ENCODE measurements at regions not wholly inside any gene's neighbourhood (a gene's known extent, or its start where the extent isn't known, plus 50 kb on each side); places are given as distances from the start of the nearest gene placed in this dataset.
"Not testable (repeated sequence)": the region's sequence is repeated elsewhere in the genome, so short reads cannot be mapped to it uniquely, and the experiment has no call there.

DNA sequence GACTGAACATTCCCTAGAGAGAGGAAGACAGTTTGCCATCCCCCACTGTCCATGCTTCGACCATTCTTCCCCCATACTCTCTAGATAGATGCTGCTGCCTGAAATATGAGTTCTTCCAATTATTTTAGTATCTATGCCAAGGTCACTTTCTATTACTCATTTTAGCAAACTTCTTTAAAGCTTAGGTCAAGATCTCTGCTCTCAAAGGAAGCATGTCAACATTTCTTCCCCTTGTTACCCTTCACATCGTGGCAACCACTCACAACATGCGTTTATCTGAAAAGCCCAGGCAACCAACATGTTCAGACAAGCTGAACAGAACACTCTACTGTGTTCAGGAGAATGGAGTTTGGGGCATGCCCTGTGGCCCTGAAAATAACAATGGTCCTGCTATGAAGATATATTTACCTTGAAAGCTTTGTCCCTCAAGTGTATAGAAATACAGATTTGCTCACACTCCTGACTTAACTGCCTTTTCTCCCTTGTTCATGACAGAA, 138.4 kb upstream of the KIF2A start:
- no peak for DNase-seq (ENCODE audit: low read depth)

DNA sequence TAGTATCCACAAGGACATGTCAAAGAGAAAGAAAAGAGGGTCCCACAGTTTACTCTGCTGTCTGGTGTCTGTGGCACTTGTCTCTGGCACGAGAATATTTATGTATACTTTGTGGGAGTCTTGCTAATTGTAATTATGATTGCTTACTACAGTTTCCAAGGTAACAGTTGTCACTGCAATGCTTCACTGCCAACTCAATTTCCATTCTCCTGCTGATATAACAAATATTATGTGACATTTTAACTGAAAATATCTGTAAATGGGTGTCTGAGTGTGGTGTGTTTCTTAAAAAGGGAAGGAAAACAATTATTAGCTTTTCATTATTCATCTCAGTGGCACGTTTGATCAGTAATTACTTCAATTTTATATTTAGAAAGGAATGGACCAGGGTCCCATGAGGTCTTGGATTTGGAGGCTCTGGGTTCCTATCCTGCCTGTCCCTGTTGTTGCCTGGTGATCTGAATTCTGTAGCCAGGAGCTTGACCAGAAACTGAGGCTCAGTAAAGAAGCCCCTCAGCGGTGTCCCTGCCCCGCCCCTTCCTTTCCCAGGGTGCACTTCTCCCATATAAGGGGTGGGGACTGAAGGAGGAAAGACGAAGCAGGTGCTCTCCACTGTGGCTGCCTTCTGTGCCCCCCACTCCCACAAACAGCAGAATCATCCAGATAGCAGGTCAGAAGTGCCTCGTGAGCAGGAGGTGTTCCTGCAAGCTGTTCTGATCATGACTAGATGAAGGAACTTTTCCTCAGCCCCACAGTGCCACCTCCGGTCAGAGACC, 137.3 kb upstream of the KIF2A start:
- no peak for DNase-seq (ENCODE audit: low read depth)

DNA sequence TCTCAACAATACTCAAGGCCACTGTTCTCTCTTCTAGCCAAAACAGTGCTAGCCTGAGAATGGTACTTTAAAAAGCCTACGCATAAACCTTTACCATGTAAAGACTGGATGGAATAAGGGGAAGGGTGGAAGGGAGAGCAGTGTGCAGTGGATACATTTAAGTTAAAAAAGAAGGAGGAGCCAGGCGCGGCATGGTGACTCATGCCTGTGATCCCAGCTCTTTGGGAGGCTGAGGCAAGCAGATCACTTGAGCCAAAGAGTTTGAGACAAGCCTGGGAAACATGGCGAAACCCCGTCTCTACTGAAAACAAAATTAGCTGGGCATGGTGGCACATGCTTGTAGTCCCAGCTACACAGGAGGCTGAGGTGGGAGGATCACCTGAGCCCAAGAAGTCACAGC, 127.7 kb upstream of the KIF2A start:
- DNase-seq (ENCODE audit: low read depth): no peak

DNA sequence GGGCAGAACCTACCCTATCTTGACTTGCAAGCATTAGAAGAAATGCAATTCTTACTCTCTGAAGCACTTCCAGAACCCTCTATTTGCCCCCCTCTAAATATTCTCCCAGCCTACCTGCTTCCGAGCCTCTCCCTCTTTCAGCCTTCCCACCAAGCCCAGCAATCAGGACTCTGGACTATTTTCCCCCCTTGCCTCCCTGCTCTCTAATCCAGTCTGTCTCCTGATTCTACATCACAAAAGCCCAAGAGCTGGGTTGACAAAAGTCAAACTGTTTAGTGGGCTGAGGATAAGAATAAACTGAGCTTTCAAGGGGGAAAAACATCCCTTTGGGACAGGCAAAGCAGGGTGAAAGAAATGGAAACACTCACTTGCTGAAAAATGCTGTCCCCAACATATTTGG, 123.2 kb upstream of the KIF2A start:
- no peak for DNase-seq (ENCODE audit: low read depth)

DNA sequence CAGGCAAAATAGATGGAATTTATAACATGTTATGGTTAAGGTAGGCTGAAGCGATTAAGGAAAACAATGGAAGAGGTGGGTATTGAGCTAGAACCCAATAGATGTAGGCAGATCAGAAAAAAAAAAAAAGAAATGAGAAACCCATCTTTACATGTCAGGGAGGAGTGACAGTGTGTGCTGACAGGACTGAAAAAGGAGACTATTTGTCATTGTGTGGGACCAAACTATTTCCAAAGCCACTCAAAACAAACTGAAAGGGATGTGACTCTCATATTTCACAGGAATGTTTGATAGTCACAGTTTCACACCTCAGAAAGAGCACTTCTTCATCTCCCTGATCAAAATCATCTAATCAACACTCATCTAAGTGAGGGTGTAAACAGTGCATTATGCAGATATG, 122.3 kb upstream of the KIF2A start:
- DNase-seq (ENCODE audit: low read depth): no peak

DNA sequence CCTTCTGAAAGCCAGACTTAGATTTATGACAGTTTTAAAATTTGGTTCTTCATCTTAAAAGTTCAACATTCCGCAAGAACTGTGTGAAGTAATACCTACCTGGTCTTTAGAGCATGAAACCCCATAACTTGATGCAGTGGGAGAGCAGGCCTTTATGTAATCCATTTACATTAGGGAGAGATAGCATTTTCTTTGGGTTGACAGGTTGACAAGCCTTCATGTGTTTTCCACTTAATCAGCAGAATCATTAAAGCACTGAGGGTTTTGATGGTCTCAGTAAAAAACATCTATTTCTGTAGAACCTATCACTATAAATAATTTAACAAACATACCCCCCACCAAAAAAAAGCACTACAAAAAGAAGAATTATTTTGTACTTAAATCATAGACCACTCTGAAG, 121.6 kb upstream of the KIF2A start:
- DNase-seq (ENCODE audit: low read depth): no peak

DNA sequence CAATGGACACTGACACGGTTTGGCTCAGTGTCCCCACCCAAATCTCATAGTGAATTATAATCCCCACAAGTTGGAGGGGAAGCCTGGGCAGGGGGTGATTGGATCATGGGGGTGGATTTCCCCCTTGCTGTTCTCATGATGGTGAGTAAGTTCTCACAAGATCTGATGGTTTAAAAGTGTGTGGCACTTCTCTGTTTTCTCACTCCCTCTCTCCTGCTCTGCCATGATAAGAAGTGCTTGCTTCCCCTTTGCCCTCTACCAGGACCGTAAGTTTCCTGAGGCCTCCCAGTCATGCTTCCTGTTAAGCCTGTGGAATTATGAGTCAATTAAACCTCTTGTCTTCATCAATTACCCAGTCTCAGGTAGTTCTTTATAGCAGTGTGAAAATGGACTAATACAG, 115.8 kb upstream of the KIF2A start:
- no peak for DNase-seq (ENCODE audit: low read depth)

DNA sequence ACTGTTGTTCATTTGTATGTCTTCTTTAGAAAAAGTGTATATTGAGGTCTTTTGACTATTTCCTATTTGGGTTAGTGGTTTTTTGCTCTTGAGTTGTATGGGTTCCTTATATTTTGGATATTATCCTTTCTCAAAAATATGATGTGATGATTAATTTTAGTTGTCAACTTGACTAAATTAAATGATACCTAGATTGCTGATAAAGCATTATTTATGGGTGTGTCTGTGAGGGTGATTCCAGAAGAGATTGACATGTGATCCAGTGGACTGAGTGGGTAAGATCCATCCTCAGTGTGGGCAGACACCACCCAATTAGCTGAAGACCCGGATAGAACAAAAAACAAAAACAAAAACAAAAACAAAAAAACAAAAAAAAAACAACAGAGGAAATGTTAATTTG, 115.1 kb upstream of the KIF2A start:
- no peak for DNase-seq (ENCODE audit: low read depth)

DNA sequence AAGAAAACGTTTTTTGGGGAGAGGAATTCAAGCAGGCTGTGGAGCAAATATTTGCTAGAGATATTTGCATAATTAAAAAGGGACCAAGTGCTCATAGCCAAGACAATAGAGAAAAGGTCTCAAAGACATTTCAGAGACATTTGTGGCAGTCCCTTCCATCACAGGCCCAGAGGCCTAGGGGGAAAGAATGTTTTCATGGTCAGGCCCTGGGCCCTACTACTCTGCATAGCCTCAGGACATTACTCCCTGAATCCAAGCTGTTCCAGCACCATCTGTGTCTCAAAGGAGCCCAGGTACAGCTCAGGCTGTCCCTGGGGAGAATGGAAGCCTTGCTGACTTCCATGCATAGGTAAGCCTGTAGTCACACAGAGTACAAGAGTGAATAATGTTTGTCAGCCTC, 113.0 kb upstream of the KIF2A start:
- no peak for DNase-seq (ENCODE audit: low read depth)

DNA sequence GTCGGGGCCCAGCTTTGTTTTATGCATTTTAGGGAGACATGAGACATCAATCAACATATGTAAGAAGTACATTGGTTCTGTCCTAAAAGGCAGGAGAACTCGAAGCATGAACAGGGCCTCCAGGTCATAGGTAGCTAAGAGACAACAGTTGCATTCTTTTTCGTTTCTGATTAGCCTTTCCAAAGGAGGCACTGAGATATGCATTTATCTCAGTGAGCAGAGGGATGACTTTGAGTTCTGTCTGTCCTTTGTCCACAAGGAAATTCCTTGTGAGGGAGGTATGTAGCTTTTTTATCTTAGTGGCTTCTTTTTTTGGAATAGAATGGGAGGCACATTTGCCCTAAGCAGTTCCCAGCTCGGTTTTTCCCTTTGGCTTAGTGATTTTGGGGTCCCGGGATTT, 109.5 kb upstream of the KIF2A start:
- not testable (repeated sequence) for DNase-seq (ENCODE audit: low read depth)

DNA sequence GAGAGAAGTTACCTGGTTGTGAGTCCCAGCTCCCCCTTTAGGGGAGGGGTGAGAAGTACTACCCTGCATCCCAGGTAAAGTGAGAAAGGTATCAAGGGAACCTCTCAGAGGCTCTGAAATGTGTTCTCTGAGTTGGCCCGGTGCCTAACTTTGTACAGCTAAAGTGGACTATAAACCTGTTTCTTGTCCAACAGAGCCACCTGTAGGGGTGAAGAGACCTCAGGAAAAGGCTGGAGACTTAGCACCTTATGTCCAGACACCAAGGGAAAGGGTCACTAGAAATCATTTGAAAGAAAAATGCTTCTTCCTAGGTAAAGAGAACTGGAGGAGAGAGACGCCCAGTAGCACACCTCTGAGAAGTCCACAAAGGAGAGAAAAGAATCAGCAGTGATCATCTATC, 108.3 kb upstream of the KIF2A start:
- no peak for DNase-seq (ENCODE audit: low read depth)

DNA sequence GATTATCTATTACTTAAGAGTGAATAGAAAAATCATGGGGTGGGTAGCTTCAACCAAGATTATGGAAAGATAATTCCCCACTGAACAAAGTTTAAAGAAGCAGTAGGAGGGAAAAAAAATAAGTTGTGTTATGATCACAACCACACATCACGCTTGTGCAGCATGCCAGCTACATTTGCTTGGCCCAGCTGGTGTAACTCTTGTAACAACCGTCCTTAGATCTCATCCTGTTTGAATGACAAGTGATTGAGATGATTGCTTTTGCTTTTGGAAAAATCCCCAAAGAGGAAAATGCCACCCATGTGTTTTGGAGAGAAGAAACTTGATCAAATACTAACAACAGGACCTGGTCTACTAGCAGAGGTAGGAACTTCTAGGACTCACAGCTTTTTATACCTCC, 107.6 kb upstream of the KIF2A start:
- DNase-seq (ENCODE audit: low read depth): no peak

DNA sequence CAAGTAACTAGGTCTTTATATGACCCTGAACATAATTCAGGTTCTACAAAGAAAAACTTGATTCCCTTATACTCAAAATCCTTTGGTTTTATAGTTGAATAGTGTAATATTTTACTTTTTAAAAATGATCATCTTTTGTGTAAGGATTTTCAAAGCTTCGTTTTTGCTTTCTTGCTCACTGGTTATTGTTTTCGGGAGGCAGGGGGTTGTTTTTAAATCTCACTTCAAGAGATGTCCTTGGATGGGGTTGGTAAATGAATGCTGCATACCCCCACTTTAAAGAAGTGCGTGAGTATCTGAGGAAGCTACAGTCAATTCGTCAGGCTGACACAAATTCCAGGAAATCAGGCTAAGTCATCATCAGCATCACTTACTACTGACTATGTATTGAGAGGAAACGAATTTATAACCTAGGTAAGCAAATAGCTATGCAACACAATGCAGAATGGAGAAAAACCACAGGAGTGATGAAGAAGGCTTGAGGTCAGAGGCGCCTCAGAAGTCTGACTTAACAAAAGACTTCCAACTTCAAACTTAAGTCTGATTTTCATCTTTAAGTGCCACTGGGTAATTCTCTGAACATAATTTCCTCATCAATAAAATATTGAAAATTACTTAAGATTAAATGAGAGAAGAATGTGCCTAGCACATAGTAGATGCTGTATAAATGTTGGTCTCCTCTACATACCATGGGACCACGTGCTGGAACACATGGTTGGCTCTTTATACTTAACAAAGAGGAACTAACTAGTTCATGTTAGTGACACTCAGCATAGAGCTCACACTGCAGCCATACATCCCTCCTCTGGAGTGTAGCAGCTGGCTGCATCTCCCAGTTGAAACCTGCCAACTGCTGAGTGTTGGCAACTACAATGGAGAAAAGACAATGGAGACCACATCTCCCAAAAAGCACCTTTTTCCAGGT, 106.0 kb upstream of the KIF2A start:
- DNase-seq (ENCODE audit: low read depth): no peak

DNA sequence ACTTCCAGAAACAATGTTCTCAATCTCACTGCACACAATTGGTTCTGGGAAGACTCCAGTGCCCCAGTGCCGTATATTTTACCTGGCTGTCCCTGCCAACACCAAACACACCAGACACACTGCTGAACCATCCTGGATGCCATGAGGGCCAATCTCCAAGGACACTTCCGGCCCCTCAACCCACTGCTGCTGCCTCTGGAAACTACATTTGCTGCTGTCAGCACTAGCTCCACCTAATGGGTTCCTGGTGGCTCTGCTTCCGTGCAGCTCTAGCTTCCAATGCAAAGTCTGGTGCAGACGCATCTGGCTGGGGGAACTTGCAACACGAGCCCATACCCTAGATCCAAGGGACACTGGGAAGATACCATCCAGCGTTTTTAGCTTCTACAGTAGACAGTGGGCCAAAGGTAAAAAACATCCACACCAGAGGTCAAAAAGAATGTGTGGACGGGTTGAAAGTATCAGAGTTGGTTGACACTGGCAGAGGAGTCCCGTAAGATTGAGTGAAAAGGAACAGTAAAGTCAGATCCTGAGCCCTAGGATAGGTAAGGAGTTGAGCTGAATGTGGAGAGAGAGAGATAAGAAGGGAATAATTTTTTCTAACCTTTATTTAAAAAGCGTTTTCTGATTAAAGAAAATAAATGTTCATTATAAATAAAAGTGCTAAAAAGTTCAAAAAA, 99.7 kb upstream of the KIF2A start:
- DNase-seq (ENCODE audit: low read depth): no peak

DNA sequence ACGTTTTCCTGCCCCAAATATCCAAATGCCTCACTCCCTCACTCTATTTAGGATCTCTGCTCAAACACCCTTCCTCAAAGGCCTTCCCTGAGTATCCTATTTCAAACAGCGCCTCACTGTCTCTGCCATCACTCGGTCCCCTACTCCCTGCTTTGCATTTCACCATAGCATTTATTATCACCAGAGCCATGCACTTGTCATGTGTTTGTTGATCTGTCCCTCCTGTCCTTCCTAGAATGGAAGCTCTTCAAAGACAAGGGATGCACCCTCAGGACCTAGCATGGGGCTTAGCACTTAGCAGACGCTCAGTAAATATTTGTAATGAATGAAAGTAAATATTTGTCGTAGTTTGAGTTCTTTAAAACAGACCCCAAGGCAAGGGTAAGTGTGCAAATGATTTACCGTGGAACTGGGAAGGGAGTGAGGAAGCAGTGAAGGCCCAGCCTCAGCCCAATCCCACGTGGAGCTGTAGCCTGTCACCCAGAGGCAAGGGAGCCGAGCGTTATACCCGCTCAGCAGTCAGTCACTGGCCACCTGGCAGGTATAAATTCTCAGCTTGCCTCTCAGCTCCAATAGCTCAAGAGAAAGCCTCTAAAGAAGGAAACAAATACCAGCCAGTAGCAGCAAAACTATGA, 97.7 kb upstream of the KIF2A start:
- DNase-seq (ENCODE audit: low read depth): no peak

DNA sequence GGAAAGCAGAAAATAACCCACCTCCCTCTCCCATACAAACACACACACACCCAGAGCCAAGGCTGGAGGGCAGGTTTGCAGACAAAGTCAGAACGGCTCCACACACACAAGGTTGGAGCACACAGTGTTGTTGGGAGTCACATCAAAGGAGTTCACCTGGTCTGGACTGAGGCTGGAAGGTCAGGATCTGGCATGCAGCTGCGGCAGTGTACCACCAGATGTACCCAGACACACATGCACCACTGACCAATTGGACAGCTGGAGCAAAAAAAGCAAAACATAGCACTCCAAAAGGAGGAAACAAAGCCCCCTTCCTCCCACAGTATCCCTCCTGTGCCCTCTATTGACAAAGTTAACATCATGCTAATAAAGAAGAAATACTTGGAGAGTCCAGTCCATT, 94.6 kb upstream of the KIF2A start:
- DNase-seq (ENCODE audit: low read depth): no peak

DNA sequence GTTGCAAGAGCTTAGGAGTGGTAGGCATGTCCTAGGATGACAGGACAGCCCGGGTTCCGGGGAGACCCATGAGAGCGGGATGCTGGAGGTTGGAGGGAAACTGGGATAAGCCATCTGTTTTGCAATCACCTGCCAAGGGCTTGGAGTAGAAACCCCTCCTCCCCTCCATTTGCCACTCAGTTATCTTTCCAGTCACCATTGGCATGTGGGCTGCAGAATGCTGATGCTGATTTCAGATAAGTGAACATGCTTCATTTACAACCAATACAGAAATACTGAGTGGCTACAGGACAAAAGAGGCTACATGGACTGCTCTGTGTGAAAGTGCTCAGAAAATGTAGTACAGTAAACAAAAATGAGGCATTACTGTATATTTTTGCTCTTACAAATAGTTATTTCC, 93.4 kb upstream of the KIF2A start:
- no peak for DNase-seq (ENCODE audit: low read depth)

DNA sequence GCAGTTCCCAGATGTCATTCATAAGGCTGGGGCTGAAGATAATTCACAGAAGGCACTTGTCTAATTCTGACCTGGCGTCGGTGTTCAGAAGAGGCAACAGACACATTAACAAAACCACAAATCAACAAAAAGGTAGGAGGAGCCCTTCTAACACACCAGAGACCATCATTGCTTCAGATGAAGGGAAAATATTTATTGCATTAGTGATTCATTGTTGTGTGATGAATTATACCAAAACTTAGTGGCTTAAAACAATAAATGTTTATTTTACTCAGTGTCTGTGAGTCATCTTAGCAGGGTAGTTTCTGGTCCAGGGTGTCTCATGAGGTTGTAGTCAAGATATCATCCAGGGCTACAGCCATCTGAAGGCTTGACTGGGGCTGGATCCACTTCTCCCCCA, 91.3 kb upstream of the KIF2A start:
- no peak for DNase-seq (ENCODE audit: low read depth)

DNA sequence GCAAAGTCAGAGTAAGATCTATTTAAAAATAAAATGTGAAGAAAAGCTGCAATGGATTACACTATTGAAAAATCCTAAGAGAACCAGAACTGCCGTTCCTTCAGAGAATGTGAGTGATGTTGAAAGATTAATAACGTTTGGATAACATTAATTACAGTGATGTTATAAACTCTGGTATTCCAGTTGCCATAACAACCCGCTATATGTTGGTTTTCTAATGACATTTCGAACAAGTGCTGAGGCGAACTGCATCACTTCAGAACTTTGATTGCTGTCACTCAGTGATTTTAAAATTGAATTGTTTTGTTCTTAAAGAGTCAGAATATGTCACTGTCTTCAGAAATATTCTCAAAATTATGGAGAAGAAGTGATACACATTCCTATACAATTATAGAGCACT, 89.4 kb upstream of the KIF2A start:
- not testable (repeated sequence) for DNase-seq (ENCODE audit: low read depth)

DNA sequence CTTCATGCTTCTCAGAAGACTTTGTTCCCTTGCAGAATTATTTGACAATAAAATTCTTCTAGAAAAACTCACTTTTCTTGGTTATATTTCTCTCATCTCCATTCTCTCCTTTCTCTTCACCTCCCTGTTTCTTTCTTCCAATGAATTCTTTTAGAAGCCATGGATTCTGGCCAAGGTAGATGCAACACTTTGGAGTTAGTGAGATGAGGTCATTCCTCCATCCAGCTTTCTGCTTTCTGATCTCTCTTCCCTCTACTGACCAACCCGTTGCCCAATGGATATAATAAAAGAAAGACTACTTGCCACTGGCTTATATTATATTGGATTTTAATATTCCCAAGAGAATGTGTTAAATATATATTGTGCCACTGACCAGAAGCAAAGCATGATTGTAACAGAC, 88.9 kb upstream of the KIF2A start:
- DNase-seq (ENCODE audit: low read depth): not testable (repeated sequence)

DNA sequence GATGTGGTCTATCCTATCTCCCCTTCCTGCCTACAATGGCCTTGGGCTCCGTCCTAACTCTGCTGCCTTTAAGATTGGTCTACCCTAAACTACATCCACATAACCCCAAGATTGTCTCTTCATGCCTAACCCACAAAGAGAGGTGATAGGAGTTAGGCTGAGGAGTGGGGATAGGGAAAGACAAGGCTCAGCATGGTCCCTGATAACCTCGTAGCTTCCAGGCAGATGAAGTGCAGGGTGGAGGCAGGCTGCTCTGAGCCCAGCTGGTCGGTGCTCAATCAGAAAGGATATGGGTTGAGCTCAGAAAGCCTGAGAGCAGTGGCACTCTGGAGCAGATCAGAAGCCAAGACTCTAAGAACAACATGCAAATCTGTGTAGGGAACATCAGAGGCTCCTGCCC, 87.1 kb upstream of the KIF2A start:
- DNase-seq (ENCODE audit: low read depth): not testable (repeated sequence)

DNA sequence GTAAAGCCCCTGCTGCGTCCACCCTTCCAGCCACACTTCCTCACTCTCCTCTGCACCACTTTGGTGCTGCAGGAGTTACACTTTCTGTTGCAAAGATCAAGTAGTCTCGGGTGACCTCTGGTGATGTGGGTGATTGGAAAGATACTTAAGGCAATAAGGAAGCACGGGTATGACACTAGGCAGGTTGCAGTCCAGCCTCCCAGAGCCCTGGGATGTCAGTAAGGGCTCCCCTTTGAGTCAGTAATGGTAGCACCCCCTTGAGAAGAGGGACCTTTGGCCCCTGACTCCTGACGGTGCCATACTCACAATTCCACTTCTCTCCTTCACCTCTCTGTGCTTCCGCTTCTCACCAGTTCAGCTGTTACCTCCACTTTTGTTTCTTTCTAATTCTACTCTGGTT, 84.1 kb upstream of the KIF2A start:
- not testable (repeated sequence) for DNase-seq (ENCODE audit: low read depth)
